ENCODE measurements at regions not wholly inside any gene's neighbourhood (a gene's known extent, or its start where the extent isn't known, plus 50 kb on each side); places are given as distances from the start of the nearest gene placed in this dataset.
"Not testable (repeated sequence)": the region's sequence is repeated elsewhere in the genome, so short reads cannot be mapped to it uniquely, and the experiment has no call there.

DNA sequence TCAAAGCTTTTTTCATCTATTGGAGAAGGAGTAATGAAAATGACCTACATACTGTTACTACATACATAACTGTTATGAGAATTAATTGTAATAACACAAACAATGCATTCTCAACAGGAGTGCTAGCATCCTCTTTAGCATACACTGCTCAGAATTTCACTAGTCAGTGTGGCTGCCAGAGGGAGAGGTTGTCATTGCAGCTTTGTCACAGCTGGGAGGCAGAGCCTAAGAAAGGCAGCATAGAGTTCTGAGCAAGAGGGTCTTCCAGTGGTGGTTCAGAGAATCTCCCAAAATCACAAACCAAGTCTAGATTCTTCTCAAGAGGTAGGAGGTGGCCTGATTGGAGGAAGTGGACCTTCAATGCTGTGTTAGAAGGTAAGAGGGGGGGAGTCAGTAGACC, 286.7 kb upstream of the CYRIA start:
- DNase-seq = no peak

DNA sequence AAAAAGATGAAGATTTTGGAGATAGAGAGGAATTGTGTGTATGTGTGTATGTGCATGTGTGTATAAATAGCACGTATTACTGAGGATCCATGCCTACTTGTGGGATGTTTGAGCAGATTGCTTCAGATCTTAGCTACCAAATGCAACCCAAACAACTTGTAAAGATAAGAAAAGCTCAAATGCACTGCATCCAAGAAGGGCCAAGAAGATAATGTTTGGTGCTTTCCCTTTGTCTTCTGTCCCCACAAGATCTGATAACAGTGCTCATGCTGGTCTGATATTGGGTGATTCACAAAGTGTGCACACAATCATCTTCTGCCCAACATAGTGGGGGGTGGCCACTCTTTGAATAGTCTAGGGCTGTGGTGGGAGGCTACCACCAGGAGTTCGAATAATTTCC, 284.8 kb upstream of the CYRIA start:
- DNase-seq = no peak

DNA sequence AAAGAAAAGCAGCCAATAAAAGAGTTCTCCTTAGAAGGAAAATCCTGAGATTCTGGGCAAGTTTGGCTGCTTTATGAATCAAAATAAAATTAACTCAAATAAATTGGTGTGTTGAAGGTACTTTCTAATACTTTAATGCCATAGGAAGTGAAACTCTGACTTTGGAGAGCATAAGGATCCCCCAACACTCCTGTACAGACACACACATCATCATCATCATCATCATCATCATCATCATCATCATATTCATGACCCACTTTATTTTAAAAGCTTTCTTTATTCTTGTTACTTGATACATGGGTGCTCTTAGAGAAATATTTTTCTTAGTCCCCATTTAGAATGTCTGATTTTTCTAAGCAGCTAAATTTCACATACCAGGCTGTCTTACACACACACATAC, 283.1 kb upstream of the CYRIA start:
- DNase-seq = no peak

DNA sequence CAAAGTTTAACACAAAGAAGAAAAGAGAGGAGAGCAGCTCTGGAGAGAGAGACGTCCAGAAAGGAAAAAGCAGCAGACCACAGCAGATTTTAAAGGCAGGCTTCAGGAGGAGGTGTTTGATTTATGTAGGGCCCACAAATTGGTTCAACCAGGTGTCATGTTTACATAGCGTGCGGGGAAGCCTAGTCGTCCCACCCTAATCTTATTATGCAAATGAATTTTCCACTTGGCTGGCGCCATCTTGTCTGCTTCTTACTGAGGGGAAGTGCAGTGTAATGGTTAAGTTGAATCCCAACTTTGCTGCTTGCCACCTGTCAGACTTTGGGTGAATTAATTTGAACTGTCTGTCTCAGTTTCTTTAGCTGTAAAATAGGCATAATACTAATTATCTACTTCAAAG, 282.4 kb upstream of the CYRIA start:
- DNase-seq = no peak

DNA sequence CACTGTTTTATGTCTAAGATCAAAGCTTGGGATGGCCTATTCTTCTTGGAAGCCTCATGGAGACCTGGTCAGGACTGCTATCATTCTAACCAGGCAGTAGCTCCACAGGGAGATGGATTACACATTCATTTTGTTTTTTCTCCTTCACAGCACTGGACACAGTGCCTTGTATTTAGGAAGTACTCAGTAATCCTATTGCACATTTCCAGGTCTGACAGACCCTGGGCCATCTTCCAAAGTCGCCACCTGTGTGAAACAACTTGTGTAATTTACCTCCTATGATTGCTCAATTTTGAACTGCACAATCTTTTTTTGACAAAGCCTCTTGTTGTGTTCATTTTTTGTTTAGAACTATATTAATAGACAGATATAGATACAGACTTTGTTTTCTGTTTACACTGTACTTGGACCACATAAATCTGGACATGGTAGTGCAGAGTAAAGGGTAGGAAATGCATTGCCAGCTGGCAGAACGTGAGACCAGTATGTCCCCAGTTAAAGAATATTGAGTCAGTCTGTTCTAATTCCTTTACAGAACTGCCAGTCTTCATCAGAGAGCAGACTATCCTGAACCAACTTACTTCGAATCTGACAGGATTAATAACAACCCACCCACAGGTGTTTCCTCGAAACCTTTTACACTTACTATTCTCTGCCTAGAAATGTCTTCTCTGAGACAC, 277.8 kb upstream of the CYRIA start:
- no peak for DNase-seq

DNA sequence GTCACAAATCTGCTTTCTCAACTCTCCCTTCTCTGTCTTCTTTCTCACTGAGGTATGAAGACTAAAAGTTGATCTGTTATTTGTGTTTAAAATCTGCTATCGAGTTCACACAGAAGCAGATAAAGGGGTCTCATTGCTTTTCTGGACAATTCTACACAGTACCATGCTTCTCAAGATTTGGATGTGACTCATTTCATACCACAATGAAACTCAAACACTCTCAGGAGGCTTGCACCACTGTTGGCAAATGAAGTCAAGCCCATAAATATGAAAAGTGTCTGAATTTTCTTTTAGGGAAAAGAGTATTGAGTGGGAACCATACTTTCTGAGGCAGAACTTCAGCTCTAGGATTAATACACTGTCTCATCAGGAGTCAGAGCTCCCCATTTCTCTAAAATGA, 274.6 kb upstream of the CYRIA start:
- DNase-seq = no peak

DNA sequence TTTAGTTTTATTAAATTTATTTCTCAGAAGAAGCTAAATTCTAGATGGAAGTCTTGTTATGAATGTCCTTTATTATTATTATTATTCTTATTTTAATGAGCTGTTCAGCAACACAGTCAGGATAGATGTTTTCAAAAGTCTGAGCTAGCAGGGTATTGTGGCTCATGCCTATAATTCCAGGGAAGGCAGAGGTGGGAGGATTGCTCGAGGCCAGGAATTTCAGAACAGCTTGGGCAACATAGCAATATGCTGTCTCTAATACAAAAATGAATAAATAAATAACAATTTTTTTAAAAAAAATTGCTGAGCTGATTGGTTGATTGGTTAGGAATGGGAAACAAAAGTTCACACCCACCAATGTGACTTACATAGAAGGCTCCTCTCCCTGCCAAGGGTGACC, 274.1 kb upstream of the CYRIA start:
- DNase-seq = no peak

DNA sequence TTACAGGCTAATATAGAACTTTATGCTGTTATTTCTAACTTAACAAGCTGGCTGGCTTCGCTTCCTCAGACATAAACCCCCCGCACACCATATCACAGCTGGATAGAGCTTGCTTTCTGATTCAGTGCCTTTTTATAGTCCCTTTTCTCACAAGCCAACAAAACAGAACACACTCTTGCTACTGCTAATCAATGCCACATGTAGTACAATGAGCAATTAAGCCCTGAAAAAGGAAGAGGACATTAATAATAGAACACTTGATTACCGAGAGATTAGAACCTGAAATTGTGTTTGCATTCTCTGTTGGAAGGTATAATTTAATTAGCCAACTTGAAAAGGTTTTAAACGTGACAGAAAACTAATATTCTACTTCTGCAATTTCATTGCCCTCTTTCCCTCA, 267.7 kb upstream of the CYRIA start:
- DNase-seq = no peak

DNA sequence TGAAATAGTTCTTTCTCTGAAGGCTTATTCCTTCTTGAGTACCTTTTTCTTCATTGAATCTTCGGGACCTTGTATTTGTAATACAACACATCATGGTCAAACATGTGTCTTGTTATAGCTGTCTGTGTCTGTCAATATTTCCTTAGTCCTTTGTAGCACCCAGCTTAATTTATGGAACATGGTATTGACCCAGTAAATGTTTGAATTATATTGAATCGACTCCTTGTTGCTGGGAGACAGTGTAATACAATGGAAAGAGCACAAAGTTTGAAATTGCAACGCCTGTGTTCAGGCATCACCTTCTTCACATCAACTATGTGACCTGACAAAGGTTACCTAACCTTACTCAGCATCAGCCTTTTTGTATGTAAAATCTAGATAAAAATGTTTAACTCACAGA, 267.2 kb upstream of the CYRIA start:
- DNase-seq = no peak

DNA sequence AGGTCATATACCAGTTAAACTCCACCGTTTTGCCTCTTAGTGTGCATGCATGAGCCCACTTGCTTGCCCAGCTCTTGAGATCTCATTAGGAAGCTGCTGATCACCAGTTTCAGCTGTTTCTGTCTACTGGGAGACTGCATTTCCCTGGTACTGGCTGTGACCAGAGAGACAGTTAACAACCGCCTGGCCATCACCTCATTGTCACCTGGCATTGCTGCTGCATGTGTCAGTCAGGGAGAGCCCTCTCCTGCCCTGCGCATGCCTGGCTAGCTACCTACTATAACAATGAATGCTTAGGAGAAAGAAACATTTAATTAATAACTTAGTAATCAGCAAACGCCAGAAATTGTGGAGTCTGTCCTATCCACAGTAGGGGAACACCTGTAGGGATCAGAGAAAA, 265.8 kb upstream of the CYRIA start:
- no peak for DNase-seq

DNA sequence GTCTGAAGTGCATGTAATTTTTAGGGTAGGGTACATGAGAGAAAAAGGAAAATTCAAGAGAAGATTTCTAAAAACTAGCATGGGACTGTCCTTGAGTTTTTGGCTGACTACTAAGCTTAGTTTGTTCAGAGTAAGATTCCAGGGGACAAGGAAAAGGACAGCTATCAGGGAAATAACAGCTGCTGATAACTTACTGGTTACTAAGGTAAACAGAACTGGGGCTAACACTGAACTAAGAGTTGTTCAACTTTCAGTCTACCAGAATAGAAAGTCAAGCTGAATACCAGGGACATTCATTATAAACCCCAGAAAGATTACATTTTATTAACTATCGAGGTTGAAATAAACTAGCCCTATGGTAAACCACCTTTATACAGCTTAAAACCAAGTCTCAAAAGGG, 261.8 kb upstream of the CYRIA start:
- DNase-seq = no peak

DNA sequence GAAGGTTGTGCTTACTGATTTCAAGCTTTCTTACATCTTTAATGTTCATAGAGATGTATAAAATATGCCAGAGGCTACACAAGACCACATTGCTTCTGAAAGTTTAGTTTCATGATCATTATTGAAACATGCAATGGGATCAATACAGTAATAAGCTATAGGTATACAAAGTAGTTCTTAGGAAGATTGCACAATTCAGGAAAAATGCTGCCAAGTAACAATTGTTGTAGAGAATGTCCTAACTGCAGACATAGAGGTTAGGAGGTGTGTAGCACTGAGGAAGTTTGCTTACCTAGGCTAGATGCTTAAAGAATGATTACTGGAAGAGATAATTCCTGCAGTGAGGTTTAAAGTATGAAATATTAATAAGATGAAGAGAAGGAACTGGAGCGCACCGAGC, 259.5 kb upstream of the CYRIA start:
- no peak for DNase-seq

DNA sequence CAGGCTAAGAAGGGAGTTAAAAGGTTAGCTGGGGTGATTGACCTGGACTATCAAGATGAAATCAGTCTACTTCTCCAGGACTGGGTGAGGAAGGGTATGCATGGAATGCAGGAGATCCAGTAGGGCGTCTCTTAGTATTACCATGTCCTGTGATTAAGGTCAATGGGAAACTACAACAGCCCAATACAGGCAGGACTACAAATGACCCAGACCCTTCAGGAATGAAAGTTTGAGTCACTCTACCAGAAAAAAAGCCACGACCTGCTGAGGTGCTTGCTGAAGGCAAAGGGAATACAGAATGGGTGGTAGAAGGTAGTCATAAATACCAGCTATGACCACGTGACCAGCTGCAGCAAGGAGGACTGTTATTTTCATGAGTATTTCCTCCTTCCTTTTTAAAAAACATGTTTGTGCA, 249.7 kb upstream of the CYRIA start:
- not testable (repeated sequence) for DNase-seq

DNA sequence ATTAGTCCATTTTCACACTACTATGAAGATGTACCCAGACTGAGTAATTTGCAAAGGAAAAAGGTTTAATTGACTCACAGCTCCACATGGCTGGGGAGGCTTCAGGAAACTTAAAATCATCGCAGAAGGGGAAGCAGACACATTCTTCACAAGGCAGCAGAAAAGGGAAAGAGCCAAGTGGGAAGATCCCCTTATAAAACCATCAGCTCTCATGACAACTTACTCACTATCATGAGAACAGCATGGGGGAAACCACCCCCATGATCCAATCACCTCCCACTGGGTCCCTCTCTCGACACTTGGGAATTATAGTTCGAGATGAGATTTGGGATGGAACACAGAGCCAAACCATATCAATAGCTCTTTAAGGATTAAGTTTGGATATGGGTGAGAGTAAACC, 246.1 kb upstream of the CYRIA start:
- no peak for DNase-seq

DNA sequence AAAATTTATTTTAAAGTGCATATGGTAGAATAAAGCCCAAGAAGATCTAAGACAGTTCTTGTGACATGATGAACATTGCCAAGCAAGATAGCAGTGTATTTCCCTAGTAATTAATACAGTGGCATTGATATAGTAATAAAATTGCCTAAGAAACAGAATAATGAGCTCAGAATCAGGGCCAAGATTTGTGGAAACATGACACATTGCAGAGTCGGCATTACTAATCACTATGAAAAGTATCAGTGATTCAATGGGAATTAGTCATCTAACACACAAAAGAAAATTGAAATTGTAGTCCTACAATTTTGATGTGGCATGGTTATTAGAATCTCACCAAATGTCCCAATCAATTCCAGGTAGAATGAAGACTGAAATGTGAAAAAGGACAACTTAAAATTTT, 243.0 kb upstream of the CYRIA start:
- no peak for DNase-seq

DNA sequence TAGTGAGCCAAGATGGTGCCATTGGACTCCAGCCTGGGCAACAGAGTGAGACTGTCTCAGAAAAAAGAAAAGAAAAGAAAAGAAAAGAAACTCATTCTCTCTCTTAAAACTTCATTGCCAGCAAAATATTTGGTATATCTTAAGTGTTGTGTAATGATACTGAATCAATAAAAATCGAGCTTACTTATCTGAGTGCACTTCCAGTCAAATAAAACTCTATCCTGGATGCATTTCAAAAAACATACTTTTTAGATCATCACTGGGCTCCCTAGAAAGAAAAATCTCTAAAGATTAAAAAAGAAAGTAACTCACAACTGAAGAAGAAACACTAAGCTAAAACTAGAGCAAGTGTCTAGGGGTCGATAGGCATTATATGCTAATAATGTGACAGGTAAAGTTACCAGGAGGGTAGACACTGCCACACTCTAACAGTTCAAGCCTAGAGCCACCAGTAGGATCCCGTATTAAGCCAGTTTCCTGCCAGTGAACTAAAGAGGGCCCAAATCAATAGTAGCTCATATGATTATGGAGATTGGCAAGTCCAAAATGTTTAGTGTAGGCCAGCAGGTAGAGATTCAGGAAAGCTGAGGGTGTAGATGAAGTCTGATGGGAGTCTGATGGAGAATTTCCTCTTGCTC, 242.1 kb upstream of the CYRIA start:
- no peak for DNase-seq

DNA sequence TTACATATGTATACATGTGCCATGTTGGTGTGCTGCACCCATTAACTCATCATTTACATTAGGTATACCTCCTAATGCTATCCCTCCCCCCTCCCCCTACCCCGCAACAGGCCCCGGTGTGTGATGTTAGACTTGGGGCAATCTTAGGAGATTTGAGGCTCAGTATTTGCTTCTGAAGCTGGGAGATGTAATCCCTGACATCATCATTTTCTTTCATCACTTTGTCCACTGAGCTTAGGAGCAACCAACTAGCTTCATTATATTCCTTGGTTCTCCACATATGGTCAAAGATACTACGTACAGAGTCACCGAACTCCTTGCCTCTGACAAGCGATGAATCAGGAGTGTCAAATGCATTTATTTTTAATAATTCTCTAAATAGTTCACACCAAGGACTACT, 239.7 kb upstream of the CYRIA start:
- DNase-seq = not testable (repeated sequence)

DNA sequence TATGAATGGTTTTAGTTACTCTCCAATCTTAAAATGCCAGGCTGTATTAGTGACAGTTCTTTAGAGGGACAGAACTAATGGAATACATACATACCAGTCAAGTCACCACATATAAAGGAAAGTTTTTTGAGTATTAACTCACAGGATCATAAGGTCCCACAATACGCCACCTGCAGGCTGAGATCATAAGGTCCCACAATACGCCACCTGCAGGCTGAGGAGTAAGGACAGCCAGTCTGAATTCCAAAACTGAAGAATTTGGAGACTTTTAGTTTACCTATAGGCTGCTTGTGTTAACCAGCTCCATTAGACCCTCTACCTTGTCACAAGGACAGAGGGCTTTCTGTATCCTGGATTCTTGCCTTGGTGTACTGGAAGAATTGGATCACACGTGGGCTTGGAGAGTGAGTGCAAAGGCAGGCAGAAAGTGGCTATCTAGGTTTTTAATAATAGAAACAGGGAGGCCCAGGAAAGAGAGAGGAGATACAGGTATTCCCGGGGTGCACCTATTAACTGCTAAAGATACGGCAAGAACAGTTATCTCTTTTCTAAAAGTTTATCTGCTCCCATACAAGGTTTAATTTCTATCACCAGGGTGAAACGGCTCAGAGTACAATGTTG, 234.9 kb upstream of the CYRIA start:
- DNase-seq = no peak

DNA sequence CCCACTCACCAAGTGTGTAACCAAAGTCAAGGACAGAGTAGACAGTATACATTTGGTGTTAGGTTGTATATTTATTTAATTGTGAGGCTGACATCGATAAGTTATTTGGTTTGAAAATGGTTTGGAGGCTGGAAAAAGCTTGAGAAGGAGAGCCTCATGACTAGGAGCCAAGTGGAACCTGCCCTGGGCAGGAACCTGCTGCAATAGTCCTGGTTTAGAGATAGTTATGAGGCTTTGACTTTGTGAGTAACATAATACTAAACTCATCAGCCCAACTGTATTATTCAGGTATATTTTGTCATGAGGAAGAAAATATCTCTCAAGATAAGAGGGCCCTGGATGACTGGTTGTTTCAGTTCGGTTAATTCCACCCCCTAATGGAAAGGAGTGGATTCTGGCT, 234.3 kb upstream of the CYRIA start:
- no peak for DNase-seq

DNA sequence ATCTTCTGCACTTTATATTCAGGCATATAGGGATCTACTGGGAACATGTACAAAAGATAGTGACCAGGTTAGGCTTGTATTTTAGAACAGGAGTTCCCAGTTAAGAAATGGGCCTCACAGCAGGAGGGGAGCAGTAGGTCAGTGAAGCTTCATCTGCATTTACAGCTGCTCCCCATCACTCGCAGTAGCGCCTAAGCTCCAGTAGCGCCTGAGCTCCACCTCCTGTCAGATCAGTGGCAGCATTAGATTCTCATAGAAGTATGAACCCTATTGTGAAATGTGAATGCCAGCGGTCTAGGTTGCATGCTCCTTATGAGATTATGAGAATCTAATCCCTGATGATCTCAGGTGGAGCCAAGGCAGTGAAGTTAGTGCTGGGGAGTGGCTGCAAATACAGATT, 224.4 kb upstream of the CYRIA start:
- no peak for DNase-seq

DNA sequence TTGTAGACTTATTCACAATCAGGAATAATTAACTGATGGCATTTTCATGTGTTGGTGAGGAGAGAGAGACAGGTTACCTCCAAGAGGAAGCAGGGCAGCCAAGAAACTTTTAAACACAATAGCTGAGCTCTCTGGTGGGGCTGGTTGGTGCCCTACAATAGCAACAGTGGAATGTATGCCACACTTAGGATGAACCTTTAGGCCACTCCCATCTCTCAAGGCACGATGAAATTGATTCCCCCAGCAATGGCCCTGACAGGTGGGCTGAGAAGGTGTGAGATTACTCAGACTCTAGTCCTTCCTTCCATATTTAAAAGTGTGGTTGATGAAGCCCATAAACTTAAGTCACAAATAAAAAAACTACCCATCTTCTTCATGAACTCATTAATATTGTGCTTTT, 219.4 kb upstream of the CYRIA start:
- no peak for DNase-seq

DNA sequence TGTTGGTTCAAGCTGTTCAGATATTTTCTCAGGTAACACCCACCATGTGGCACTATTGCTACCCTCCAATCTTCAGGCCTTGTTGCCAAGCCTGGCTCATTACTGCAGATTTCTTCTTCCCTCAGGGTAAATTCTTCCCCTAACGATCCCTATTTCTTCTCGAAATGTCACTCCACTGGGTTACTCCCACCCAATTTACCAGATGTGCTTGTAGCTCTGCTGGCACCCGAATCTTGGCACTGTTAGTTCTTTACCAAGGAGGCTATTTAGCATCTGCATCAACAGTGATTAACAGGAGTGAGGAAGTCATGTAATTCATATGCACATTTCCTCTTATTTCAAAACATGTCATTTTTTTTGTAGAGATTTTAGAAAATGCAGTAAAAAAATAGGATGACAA, 217.1 kb upstream of the CYRIA start:
- no peak for DNase-seq

DNA sequence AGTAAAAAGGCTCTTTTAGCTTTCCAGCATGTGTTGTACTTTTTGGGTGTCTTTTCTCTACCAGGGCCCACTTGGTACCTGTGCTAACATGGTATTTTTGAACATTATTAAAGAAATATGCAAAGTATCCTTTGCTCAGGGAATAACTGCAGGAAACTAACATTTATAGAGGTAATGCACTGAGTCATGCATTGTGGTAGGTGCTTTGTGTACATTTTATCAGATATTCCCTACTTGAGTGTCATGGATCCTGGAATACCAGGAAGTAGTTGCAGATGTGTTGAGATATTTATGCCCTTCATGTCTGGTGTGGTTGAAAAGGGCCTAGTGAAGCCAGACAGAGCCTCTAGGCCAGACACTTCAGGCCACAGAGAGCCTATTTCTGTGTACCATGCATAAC, 215.5 kb upstream of the CYRIA start:
- DNase-seq = no peak

DNA sequence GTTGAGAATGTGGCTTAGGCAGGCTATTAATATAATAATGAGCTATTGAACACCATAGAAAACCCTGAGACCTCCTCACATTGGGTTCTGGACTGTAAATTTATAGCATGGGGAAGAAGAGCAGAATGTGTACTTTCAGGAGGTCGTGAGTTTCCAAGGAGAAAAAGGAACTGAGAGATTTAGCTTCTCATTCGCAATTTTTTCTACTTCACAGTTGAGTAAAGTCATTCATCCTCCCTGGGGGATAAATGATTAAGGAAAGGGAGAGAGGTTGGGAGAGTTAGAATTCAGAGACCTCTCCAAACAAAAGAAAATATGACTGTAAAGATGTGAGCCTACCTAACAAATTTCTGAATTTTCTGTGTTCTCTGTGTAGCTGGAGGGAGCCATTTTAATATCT, 205.8 kb upstream of the CYRIA start:
- DNase-seq = no peak
